DMS153 (cell line): ENCODE measurements at regions not wholly inside any gene's neighbourhood (a gene's known extent, or its start where the extent isn't known, plus 50 kb on each side); places are given as distances from the start of the nearest gene placed in this dataset.
"Not testable (repeated sequence)": the region's sequence is repeated elsewhere in the genome, so short reads cannot be mapped to it uniquely, and the experiment has no call there.

Experiments
- DNase-seq: peaks from one replicate; lab custom pipeline; 2025; lab: John Stamatoyannopoulos, UW

GRCh38 chr18:2223849-2224248, 347.5 kb downstream of the METTL4 start:
- DNase-seq = no peak

DNA sequence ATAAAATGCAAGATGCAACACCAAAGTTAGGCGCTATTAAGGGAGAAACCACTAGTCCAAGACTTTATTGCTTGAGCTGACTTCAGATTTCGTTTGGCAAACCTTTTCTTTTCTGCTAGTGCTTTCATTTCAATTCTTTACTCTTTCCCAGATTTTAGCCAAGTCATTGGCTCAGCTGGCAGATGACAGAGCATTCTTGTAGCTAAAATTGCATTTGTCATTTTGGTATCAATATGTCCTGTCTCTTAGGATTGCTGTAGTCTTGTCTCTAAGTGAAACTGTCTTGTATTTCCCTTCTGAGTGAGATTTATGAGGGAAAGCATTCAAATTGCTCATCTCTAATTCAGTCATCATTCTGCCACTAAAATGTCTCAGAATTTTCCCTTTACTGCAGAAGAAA, 335.1 kb downstream of the METTL4 start:
- DNase-seq = no peak

DNA sequence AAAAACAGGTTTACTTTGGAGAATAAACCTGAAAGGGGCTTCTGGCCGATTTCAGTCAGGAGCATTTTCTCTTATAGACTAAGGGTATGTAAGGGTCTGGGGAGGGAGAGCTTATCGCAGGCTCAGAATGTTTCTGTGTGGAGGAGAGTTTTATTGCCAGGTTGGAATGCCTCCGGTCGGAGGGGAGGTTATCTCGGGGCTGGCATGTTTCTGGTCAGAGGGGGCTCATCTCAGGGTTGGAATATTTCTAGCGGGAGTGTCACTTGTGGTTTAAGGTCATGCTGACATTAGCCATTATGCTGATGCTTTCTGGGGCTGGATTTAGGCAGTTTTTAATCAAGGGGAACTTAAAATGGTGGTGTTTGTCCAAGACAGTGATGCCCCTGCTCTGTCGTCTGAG, 333.6 kb downstream of the METTL4 start:
- no peak for DNase-seq

- no peak for DNase-seq
These were observed 331.0 kb downstream of the METTL4 start for GRCh38 chr18:2240311-2240705.

GRCh38 chr18:2244641-2245040, 326.7 kb downstream of the METTL4 start:
- DNase-seq = no peak

DNA sequence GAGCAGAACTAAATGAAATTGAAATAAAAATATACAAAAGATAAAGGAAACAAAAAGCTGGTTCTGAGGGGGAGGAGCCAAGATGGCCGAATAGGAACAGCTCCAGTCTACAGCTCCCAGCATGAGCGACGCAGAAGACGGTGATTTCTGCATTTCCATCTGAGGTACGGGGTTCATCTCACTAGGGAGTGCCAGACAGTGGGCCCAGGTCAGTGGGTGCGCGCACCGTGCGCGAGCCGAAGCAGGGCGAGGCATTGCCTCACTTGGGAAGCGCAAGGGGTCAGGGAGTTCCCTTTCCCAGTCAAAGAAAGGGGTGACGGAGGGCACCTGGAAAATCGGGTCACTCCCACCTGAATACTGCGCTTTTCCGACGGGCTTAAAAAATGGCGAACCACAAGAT, 324.2 kb downstream of the METTL4 start:
- not testable (repeated sequence) for DNase-seq

DNA sequence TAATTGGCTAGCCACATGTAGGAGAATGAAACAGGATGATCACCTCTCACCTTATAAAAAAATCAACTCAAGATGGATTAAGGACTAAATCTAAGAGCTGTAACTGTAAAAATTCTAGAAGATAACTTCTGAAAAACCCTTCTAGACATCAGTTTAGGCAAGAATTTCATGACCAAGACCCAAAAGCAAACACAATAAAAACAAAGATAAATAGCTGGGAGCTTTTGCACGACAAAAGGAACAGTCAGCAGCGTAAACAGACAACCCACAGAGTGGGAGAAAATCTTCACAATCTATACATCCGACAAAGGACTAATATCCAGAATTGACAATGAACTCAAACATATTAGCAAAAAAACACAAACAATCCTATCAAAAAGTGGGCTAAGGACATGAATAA, 316.3 kb downstream of the METTL4 start:
- no peak for DNase-seq

DNA sequence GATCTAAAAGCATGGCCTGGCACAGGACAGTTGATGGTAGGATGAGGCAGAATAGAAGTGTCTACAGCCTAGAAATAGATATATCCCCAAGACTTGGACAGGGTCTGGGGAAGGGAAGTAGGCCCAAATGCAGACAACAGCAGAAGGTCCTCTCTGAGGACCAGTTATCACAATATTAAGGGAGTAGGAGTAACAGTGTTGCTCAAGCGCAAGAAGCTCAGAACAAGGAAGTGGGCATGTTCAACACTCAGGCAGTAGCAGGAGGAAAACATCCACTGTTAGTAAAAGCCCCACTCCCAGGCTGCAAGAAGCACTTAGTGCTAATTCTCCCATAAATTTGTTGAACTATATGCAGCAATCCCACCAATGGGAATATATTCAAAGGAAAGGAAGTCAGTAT, 314.7 kb downstream of the METTL4 start:
- no peak for DNase-seq

DNA sequence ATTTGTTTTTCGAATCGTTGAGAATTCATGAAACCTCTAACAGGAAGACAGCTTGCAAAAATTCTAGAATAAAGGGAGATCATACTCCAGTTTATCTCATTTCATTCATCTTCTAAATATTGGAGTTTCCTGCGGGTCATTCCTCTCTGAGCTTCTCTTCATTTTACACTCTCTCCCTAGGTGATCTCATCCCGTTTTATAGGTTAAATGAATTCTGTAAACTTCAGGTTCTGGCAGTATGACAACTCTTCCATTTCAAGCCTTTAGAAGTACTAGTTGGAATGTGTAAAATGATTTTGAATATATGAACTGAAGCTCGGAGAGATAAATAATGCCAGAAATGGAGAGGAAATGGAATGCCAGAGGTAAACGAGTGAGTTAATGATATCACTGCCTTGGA, 312.4 kb downstream of the METTL4 start:
- DNase-seq = no peak

DNA sequence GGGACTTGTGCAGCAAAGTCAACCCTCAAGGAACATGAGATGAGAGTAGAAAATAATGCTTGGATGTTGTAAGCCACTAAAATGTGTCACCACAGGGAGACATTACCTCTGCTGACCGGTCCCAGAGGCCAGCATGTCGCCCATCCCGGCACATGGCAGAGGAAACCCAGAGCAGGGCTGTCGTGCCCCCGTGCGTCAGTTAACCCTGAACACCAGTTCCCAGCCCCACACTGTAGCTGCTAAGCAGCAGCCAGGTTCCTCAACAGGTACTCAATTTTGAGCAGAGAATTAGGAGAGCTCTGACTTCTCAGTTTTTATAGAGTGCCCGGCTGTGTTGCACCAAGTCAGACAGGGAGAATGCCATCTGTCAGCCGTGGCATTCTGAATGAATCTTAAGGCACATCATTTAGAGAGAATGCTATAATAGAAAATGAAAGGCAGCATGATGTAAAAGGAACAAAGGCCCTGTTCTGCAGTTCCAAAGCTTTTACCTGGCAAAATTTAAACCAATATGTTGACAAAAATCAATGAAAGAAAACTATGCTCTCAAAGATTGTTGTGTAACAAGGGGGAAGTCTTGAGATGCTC, 307.9 kb downstream of the METTL4 start:
- DNase-seq = no peak

GRCh38 chr18:2274613-2275012, 296.7 kb downstream of the METTL4 start:
- DNase-seq = no peak

DNA sequence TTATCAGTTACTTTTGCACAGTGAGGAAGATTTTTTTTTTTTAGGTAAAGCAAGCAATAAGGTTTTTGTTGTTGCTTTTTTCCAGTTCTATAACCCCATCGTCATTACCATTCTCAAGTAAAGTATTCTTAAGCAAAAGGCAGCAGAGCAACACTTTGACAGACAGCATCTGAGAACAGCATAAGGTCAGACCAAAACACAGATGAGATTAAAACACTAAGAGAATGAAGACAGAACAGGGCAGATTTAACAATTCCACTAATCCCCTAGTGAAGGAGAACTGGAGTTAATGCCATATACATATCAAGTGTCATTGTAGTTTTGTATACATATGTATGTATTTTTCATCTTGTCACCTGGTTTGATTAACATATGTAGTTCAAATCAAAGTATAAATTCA, 290.2 kb downstream of the METTL4 start:
- DNase-seq = no peak

GRCh38 chr18:2281523-2282199, 289.6 kb downstream of the METTL4 start:
- DNase-seq = peak; percentile 33

GRCh38 chr18:2293109-2293839, 278.0 kb downstream of the METTL4 start:
- no peak for DNase-seq

- DNase-seq = no peak
These were observed 270.0 kb downstream of the METTL4 start for GRCh38 chr18:2301316-2301715.

DNA sequence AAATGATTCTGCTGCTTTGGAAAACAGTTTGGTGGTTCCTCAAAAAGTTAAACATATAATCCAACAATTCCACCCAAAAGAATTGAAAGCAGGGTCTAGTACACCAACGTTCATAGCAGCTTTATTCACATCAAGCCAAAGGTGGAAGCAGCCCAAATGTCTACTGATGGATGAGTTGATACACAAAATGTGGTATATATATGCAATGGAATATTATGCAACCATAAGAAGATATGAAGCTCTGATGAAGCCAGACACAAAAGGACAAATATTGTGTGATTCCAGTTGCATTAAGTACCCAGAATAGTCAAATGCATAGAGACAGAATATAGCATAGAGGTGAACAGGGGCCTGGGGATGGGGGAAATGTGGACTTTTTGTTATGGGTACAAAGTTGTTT, 269.3 kb downstream of the METTL4 start:
- no peak for DNase-seq

GRCh38 chr18:2302628-2303516, 268.4 kb downstream of the METTL4 start:
- no peak for DNase-seq

GRCh38 chr18:2303517-2304238, 267.6 kb downstream of the METTL4 start:
- DNase-seq = no peak

DNA sequence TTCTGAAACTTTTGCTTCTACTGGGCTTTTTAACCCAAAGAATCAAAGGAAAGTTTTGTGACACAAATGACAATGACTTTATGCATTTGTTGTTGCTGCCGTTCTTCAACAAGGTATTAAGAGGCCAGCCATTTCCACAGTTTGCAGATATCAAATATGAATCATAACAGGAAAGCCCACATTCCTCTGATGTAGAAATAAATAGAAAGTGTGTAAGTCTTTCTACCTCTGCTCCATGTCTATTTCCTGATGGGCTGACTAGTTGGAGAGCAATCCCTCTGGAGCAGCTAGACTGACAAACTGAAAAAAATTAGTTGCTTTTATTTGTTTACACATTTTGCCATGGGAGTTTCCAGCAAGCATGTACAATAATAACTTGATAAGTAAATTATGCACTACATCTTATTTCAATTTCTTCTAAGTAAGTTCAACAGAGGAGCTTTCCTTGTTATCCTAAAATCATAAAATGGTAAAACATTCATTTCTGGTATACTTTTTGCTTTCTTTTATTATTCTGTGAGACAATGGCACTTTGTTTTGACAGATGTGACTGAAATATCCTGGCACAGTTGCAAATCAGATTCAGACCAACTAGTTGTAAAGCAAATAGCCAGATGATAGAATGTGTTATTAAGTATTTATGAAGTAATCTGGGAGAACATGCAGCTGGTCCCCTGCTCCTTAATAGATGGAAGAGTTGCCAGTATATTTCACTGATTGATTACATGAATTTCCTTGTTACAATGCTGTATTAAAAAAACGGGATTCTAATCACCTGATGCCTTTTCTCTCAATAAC, 266.7 kb downstream of the METTL4 start:
- DNase-seq = no peak

- DNase-seq = no peak
These were observed 264.7 kb downstream of the METTL4 start for GRCh38 chr18:2306606-2307005.

DNA sequence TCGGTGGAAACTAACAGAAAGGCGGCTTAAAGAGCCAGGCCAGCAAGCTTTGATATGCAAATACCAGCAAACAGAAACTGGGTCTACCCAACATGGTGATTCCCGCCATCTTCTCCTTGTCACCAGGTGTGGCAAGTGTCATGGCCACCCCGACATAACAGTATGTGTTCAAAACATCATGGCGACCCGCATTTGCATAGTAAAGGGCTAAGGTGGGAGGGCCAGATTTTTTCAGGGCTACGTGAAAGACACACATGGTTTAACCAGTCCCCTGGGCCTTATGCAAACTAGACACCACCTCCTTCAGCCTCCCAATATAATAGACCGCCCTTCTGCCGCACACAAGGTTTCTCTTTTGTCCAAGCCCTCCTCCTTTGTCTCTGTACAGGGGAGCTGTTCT, 260.4 kb downstream of the METTL4 start:
- DNase-seq = no peak
